ENCODE measurements at regions not wholly inside any gene's neighbourhood (a gene's known extent, or its start where the extent isn't known, plus 50 kb on each side); places are given as distances from the start of the nearest gene placed in this dataset.
"Not testable (repeated sequence)": the region's sequence is repeated elsewhere in the genome, so short reads cannot be mapped to it uniquely, and the experiment has no call there.

DNA sequence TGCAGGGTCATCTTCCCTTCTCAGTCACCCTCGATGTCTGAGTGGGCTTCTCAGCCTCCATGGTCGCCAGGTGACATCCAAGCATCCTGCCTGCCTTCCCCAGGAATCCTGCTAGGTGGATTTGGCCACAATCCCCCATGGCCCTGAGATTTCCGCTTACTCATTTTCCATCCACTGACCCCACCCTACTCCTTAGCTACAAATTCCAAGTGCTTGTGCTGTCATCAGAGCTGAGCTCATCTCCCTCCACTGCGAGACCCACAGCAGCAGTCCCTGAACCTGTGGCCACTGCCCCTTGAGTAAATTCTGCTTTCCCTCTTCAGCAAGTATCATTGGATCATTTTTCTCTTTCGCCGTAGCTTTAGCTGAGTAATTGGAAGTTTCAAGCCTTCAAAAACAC, 90.5 kb upstream of the ANKRD10 start:
- DNase-seq = no peak

DNA sequence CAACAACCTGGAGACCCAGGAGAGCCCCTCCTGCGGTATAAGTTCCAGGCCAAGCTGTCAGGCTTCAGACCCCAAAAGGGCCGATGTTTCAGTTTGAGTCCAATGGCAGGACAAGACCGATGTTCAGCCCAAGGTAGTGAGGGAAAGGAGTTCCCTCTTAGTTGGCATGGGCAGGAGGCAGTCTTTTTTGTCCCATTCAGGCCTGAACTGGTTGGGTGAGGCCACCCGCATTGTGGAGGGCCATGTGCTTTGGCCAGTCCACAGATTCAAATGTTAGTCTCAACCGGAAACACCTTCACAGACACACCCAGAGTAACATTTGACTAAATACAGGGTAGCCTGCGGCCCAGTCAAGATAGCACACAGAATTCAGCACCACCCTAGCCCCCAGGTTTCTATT, 89.6 kb upstream of the ANKRD10 start:
- DNase-seq = no peak

DNA sequence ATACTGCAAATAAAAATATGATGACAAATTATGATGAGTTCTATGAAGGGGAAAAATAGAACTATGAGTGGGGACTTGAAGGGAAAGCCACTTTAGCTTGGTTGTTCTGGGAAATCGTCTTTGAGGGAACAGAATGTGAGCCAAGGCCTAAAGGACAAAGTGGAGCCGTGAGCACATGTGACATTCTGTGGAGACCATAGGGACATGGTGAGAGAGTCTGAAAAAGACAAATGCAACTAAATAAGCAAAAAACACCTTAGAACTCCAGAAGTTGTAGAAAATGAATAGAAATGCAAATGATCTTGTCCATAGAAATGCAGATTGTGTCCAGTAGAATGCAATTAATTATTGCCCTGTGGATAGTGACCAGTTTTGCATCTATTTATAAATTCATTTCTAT, 86.8 kb upstream of the ANKRD10 start:
- no peak for DNase-seq

DNA sequence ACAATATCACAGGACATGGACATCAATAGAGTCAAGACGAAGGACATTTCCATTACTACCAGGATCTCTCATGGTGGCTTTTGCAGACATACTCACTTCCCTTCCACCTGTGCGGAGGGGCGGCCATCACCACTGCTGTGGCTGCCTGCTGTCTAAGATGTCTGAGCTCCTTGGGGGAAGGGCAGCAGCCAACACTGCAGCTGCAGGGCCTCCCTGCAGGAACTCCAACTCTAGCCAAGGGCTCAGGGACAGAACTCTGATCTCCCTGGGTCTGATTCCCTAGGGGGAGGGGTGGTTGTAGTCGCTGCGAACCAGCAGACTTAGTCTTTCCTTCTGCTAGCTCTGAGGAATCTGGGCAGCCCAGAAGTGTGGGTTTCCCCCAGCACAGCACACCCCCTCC, 78.9 kb upstream of the ANKRD10 start:
- DNase-seq = no peak

DNA sequence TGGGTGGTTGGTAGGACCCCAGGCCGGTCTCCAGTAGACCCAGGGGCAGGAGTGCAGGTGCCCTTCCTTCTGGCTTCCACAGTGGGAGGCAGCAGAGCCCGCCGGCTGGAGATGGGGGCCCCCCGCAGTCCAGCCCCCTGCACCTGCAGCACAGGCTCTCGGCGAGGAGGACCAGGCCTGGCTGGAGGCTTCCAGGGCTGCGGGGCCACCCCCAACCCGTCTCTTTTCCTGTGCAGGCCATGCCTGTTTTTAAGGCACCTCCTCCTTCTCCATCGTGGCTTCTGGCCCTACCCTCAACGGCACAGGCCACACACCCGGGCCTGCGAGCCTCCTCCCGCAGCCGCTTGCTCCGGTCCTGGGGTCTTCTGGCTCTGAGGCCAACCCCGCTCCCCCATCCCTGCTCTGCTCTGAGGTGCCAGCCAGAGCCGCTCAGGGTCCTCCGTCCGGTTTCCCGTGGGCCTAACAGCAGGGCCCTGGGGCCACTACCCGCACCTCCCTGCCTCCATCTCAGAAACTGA, 77.2 kb upstream of the ANKRD10 start:
- DNase-seq = no peak

DNA sequence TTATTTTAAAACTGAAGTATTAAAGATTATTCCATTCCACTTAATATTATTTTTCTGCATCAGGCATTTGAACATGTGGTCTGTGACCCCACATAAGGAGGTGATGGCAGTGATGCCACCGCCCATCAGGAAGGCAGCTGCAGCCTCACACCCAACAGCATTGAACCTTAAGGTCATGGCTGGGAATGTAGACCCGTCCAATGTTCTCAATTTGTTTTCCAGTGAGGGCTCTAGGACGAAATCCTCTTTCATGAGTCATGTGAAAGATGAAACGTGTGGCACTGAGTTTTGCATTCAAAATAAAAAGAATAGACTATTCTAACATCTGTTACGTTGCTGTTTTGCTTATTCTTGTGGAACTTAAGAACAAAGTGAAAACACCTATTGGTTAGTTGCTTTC, 74.5 kb upstream of the ANKRD10 start:
- DNase-seq = no peak

DNA sequence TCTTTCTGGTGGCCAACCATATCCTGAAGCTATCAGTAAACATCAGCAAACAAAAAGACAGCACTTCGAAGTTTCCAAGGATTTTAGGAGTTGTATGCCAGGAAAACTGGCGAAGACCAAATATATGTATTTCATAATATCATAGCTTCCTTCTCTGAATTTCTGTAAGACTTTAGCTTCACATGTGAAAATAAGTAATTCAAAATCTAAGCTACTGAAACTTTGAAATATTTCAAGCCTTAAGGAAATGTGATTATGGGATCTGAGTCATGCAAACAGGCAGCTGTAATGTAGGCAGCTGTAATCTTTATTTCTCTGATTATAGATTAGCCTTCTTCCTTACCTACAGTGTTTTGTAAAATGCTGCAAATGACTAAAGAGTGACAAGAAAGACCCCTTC, 70.7 kb upstream of the ANKRD10 start:
- DNase-seq = no peak

DNA sequence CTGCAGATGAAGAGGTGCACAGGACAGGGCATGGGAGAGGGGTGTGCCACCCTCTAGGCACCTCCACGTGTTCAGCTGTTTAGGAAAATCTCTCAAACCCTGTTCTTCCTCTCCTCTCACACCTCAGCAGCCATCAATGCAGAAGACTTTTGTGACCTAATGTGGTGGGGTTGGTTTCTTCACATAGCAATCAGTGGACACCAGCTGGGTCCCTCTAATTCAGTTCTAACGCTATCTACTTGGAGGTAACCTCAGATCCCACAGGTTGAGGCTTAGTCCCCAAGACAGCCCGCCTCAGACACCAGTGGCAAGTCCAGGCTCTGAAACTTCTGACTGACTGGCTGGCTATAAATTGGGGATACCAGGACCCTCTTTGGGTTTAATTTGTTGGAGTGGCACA, 69.9 kb upstream of the ANKRD10 start:
- DNase-seq = no peak

DNA sequence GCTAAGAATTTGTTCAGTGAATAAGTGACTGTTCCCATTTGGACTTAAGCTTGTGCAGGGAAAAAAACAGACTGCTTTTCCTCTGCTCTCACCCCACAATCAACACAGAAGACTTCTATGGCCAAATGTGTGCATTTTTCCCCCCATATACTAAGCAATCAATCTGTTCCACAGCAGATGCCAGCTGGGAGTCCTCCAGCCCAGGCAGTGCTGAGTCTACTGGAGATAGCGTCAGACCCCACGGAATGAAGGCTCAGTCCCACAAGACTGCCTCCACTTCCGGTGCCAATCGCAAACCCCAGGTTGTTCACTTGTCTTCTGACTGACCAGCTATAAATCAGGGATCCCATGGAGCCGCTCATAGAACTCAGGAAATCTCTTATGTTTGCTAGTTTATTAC, 69.5 kb upstream of the ANKRD10 start:
- DNase-seq = no peak

DNA sequence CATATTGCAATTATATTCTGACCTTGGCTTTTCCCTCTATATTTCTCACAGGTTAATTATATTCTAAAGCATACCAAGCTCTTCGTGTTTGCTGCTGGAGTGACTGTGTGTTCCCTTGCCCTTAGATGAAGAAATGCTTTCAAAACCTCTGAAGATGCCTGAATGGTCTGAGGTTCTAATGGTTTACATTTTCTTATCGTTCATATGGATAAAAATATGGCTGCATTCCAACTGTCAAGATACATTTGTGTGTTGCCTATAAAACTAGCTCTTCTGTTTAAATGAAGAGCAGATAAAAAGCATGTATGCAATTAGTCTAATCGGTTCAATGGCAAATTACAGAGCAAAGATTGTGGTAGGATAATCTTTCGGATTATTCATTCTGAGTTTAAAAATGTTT, 68.4 kb upstream of the ANKRD10 start:
- DNase-seq = no peak

DNA sequence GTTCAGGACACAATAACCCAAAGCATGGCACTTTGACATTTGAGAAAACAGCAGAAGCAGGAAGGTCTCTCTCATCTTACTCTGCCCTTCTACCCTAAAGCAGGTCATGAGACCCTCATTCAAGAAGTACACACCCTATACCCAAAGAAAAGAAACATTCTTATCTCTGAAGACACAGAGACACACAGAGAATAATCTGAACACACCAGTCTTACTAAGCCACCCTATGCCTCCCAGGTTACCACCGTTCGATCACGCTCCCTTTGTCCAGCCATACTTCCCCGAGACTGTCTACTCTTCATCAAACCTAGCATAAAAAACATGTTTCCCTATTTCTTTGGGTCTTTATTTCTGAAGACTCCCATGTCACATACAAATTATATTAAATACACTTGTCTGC, 66.5 kb upstream of the ANKRD10 start:
- no peak for DNase-seq

DNA sequence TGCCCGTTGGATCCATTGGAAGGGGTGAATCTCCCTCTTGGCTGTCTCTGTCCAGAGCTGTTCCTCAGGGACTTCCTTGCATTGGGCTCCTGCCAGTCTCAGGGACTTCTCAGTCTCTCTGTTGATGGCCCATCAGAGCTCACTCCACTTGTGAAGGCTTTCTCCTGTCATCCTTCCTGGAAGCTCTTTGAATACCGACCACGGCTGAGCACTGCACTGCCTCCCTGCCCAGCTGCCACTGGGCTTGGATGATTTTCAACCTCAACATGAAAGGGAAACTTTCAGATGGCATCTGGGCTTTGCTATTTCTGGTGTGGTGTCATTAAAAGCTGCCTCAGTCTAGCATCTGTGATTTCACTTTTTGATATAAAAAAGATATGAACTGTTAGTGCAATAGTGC, 66.1 kb upstream of the ANKRD10 start:
- DNase-seq = no peak

DNA sequence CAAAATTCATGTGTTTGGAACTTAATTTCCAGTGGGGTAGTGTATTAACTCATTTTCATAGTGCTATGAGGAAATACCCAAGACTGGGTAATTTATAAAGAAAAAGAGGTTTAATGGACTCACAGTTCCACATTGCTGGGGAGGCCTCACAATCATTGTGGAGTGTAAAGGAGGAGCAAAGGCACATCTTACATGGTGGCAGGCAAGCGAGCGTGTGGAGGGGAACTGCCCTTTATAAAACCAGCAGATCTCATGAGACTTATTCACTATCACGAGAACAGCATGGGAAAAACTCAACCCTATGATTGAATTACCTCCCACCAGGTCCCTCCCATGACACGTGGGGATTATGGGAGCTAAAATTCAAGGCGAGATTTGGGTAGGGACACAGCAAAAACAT, 64.3 kb upstream of the ANKRD10 start:
- not testable (repeated sequence) for DNase-seq

DNA sequence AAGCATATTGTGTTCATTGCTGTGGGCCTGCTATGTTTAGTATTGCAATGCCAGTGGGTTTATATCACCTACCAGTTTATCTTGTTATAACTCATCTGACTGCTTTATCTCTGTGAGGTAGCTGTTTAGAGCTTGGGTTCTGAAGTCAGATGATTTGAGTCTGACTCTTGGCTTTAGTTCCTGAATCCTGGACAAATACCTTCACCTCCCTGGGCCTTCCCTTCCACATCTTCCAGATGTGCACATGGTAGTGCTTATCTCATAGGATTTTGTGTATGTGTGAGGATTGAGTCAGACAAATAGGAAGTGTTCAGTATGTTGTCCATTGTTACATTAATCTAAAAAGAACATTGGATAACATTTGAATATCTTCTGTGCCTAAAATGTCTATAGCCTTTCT, 63.5 kb upstream of the ANKRD10 start:
- DNase-seq = no peak

DNA sequence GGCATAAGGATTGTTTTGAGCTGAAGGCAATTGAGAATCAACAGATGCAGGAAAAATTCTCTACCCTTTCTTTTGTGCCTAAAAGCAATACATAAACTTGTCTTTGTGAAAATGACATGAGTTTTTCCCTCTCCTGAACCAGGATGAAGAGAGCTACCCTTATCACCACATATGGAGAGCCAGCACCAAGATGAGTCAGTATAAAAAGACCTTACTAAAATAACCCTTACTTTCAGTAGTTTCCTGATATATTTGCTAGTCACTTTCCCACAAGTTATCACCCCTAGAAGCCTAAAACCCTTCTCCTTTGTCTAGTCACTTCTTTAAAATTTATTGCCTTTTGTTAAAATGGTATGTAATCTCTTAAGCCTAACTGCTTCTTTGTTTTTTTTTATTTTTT, 61.9 kb upstream of the ANKRD10 start:
- DNase-seq = peak; percentile 52

DNA sequence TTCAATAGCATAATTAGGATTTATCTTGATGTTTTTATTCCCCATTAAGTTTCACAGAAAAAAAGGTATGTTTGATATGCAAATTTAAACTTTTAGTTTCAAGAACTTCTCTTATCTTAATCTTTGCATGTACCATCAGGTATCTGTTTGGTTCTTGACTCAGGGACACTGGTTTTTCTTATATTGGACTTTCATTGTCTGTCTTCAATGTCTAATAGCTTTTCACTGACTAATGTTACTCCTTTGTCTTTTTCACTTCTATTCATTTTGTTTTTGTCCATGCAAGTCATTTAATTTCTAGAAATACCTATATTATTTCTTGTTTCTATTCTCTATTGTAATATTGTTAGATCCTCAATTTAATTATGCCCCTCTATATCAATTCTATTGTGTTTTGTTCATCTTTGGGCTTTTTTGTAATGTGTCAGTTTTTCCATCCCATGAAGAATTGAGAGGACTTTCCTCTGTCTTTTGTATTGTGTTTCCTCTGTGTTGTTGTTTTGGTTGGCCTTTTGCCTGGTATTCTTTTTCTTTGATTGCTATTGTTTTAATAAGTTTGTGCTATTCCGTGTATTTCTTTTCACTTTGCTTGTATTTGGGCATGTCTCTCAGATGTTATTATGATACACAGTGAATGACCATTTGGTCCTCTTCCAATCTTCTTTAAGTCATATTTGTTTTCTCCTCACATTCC, 58.3 kb upstream of the ANKRD10 start:
- no peak for DNase-seq

DNA sequence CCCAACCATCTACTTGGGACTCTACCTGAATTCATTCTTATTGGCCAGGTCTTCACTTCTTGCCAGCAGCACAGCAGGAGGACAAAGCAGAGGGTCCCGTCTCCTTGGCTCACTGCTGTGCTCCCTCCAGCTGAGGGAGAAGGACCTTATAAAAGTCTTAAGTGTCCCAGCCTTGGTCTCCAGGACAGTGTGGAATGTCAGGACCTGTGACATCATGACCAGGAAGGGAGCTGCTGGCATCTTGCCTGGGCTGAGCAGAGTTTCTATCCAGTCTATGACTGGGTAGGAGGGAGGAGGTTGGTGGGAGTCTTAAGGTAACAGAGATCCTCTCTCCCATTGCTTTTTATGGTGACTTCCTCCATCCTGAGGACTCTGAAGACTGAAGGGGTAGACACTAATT, 56.6 kb upstream of the ANKRD10 start:
- DNase-seq = no peak

DNA sequence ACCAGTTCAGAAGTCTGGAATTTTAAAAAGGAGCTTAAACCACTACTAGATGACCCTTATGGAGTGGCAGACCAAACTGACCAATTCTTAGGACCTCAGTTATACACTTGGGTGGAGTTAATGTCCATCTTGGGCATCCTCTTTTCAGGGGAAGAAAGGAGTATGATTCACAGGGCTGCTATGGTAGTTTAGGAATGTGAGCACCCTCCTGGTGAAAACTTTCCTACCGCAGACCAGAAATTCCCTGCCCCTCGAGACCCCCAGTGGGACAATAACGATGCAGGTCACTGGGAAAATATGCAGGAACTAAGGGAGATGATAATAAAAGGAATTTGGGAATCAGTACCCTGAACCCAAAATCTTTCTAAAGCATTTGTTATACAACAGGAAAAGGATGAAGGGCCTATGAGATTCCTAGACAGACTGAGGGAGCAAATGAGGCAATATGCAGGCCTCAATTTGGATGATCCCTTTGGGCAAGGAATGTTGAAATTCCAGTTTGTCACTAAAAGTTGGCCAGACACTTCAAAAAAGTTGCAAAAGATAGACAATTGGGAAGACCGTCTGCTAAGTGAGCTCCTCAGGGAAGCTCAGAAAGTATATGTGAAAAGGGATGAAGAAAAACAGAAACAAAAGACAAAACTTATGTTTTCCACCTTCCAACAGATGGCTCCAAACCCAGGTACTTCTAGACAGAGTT, 52.4 kb upstream of the ANKRD10 start:
- DNase-seq = not testable (repeated sequence)

DNA sequence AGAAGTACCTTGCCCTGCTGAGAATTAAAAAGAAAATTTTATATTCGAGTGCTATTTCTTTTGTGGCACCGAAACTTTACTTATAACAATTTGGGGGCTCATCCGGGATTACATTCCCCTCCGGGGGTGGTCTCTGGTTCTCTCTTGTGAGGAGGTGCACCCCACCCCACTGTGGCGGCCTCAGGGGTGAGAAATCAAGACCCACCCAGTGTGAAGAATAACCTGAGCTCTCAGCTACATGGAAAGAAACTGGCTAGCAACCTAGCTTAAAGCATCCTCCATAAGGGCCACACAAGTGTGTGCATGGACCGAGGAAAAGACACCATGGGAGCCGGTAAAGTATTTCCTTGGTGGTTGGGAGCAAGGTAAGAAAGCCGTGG, 50.9 kb upstream of the ANKRD10 start:
- no peak for DNase-seq

DNA sequence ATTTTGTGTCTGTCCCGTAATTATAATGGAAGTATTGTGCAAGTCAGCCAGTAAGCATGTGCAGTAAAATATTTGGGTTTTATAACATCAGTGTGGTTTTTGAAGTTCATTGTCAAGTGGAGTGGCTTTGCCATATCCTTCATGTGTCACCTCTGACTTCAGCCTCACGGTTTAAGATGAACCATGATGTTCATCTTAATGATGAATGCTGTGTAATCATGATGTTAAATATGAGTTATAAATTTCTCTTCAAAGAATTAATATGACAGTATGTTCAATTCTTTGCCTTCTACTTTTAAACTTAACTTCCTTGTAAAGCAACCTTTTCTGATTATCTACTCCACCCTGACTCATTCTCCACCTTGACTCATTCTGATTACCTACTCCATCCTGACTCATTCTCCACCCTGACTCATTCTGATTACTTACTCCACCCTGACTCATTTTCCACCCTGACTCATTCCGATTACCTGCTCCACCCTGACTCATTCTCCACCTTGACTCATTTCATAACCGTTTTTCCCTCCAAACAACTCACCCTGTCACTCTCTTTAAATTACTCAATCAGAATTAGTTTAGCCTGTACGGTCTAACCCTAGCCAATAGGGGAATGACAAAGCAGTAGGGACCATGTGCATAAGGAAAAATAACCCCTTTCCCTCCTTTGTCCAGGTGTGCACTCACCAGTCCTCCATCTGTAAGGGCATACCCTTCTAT, 50.3 kb upstream of the ANKRD10 start:
- DNase-seq = peak; percentile 18
